CD4-positive, alpha-beta T cell (primary cell): ENCODE measurements at regions not wholly inside any gene's neighbourhood (a gene's known extent, or its start where the extent isn't known, plus 50 kb on each side); places are given as distances from the start of the nearest gene placed in this dataset.

Experiments
- ATAC-seq: fragments of 200-7000 bp; cut with Tn5 transposase; one replicate; pipeline ENCODE4 v1.10.0; 2022; ENCODE audit warnings: mild to moderate bottlenecking; ENCODE audit not compliant: poor library complexity
- CTCF ChIA-PET: fragments of 350-600 bp; sonication (Branson Sonifier 250); formaldehyde crosslinking; loops from one replicate; lab custom pipeline; 2021; ENCODE audit warnings: antibody characterized with exemption, inconsistent platforms; lab: Charles Lee
- POLR2A ChIA-PET: fragments of 350-600 bp; sonication (Branson Sonifier 250); formaldehyde crosslinking; loops from one replicate; lab custom pipeline; 2021; ENCODE audit warnings: antibody characterized with exemption, inconsistent platforms; lab: Charles Lee
- DNase-seq, 14 experiments: peaks; one replicate each; pipeline ENCODE4 v3.0.0-alpha.2; 2013 to 2020; ENCODE audit warnings: mixed read lengths in 2 of 14
- H3K27ac ChIP-seq, 2 donors: one replicate each; pipeline versions ENCODE4 v1.5.1 to v1.7.0; 2013; ENCODE audit warnings: low read length in 2 of 2, low read depth in 1 of 2, mild to moderate bottlenecking in 1 of 2
- H3K27me3 ChIP-seq, 2 experiments: 1 replicate in 1 of 2; 2 replicates in 1 of 2; pipeline versions ENCODE4 v1.6.1 to v1.7.0; 2013; ENCODE audit warnings: low read length in 2 of 2, control low read depth in 1 of 2, mild to moderate bottlenecking in 1 of 2, moderate library complexity in 1 of 2; ENCODE audit not compliant: insufficient read depth in 2 of 2, control insufficient read depth in 1 of 2
- H3K36me3 ChIP-seq: one replicate; pipeline ENCODE4 v1.6.1; 2013; ENCODE audit warnings: low read length, control low read depth; ENCODE audit not compliant: insufficient read depth
- H3K4me1 ChIP-seq: one replicate; pipeline ENCODE4 v1.6.1; 2013; ENCODE audit warnings: low read length, control low read depth; ENCODE audit not compliant: insufficient read depth
- H3K4me3 ChIP-seq: one replicate; pipeline ENCODE4 v1.5.1; 2013; ENCODE audit warnings: mild to moderate bottlenecking, low read length, moderate library complexity
- H3K9me3 ChIP-seq, 2 experiments: 1 replicate in 1 of 2; 2 replicates in 1 of 2; pipeline versions ENCODE4 v1.6.1 to v1.7.0; 2013; ENCODE audit warnings: low read length in 2 of 2, mild to moderate bottlenecking in 2 of 2, control low read depth in 1 of 2, moderate library complexity in 1 of 2; ENCODE audit not compliant: control insufficient read depth in 1 of 2, insufficient read depth in 1 of 2
- H3K27ac Mint-ChIP-seq: one replicate; pipeline ENCODE4 v1.8.0; 2020; ENCODE audit warnings: mixed read lengths
- H3K27me3 Mint-ChIP-seq: one replicate; pipeline ENCODE4 v1.8.0; 2021; ENCODE audit warnings: mixed read lengths
- H3K36me3 Mint-ChIP-seq: one replicate; pipeline ENCODE4 v1.8.0; 2021; ENCODE audit warnings: low read depth, mixed read lengths
- H3K4me1 Mint-ChIP-seq: one replicate; pipeline ENCODE4 v1.8.0; 2021; ENCODE audit warnings: low read depth, mixed read lengths
- H3K4me3 Mint-ChIP-seq: one replicate; pipeline ENCODE4 v1.8.0; 2020; ENCODE audit warnings: mild to moderate bottlenecking, mixed read lengths
- H3K9me3 Mint-ChIP-seq: one replicate; pipeline ENCODE4 v1.8.0; 2020; ENCODE audit warnings: mixed read lengths
- intact Hi-C, 2 experiments: fragments of 100-400 bp; cut with DNase I in 1 of 2; cut with micrococcal nuclease in 1 of 2; formaldehyde crosslinking; loops; one replicate each; pipeline versions ENCODE4 v1.15.1 to v1.9.0; 2023 to 2025; cut with DNase I, micrococcal nuclease
- TF ChIP-seq, protein P1 (sequence below): fragments of 200-600 bp; IDR thresholded peaks from one replicate; pipeline ENCODE4 v1.8.0; 2022; ENCODE audit warnings: antibody characterized with exemption, mild to moderate bottlenecking

GRCh38 chr2:186991766-186992417, 142.9 kb upstream of the ZSWIM2 start:
- Mint-ChIP-seq H3K36me3 (no peaks in the 10 kb centered on the region), H3K27ac (no peak overlapping the region)
- no peaks in the 10 kb centered on the region for H3K9me3 ChIP-seq

DNA sequence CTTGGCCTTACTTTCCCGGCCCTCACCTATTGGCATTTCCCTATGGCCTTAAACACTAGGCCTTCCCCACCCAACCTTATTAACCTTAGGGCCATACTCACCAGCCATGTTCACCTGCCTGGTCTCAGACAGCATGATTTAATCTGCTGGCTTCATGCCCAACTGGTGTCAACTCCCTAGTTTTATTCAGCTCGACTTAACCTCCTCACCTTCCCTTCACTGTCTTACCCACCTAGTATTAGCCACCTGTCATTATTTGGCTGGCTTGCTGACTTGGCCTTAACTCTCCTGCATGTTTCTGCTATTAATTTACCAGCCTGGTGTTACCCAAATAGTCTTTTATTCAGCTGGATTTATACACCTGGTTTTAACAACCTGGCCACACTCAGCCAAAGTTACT, 136.0 kb upstream of the ZSWIM2 start:
- Mint-ChIP-seq H3K27ac (no peak overlapping the region), H3K27me3 (no peaks in the 10 kb centered on the region), H3K9me3 (peaks cover 3% of the 10 kb centered on the region), H3K4me1 (no peaks in the 10 kb centered on the region), H3K4me3 (no peak overlapping the region), H3K36me3 (no peaks in the 10 kb centered on the region)
- POLR2A ChIA-PET, result no interaction called here
- Histone ChIP-seq H3K4me3 (no peak overlapping the region), H3K27me3 (no peaks in the 10 kb centered on the region), H3K27ac (no peak overlapping the region), H3K36me3 (no peaks in the 10 kb centered on the region), H3K9me3 (no peaks in the 10 kb centered on the region), H3K4me1 (no peaks in the 10 kb centered on the region)
- CTCF ChIA-PET, result no interaction called here
- intact Hi-C loops, result no loop called here
- ATAC-seq (no peak), DNase-seq (no peak)
- TF ChIP-seq, protein P1, sequence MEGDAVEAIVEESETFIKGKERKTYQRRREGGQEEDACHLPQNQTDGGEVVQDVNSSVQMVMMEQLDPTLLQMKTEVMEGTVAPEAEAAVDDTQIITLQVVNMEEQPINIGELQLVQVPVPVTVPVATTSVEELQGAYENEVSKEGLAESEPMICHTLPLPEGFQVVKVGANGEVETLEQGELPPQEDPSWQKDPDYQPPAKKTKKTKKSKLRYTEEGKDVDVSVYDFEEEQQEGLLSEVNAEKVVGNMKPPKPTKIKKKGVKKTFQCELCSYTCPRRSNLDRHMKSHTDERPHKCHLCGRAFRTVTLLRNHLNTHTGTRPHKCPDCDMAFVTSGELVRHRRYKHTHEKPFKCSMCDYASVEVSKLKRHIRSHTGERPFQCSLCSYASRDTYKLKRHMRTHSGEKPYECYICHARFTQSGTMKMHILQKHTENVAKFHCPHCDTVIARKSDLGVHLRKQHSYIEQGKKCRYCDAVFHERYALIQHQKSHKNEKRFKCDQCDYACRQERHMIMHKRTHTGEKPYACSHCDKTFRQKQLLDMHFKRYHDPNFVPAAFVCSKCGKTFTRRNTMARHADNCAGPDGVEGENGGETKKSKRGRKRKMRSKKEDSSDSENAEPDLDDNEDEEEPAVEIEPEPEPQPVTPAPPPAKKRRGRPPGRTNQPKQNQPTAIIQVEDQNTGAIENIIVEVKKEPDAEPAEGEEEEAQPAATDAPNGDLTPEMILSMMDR, result no peak

More at GRCh38 chr2:186991766-186992417, 142.9 kb upstream of the ZSWIM2 start:
- Histone ChIP-seq H3K27ac (no peak overlapping the region), H3K4me1 (no peaks in the 10 kb centered on the region), H3K4me3 (no peak overlapping the region), H3K27me3 (no peaks in the 10 kb centered on the region), H3K36me3 (no peaks in the 10 kb centered on the region)
- Mint-ChIP-seq H3K27me3 (no peaks in the 10 kb centered on the region), H3K4me1 (no peaks in the 10 kb centered on the region), H3K9me3 (peaks cover 3% of the 10 kb centered on the region), H3K4me3 (no peak overlapping the region)
- TF ChIP-seq, protein P1, result no peak
- CTCF ChIA-PET, result no interaction called here
- DNase-seq, result no peak
- POLR2A ChIA-PET, result no interaction called here
- ATAC-seq, result no peak
- intact Hi-C loops, result no loop called here

GRCh38 chr2:186984481-186984880, 135.5 kb upstream of the ZSWIM2 start:
- Mint-ChIP-seq H3K4me3 (no peak overlapping the region), H3K36me3 (no peaks in the 10 kb centered on the region), H3K27me3 (no peaks in the 10 kb centered on the region), H3K4me1 (no peaks in the 10 kb centered on the region), H3K9me3 (peaks cover 3% of the 10 kb centered on the region), H3K27ac (no peak overlapping the region)
- intact Hi-C loops, result no loop called here
- no peak for DNase-seq
- ChIA-PET CTCF (no interaction called here), POLR2A (no interaction called here)
- Histone ChIP-seq H3K4me1 (no peaks in the 10 kb centered on the region), H3K27ac (no peak overlapping the region), H3K4me3 (no peak overlapping the region), H3K36me3 (no peaks in the 10 kb centered on the region), H3K27me3 (no peaks in the 10 kb centered on the region), H3K9me3 (no peaks in the 10 kb centered on the region)
- ATAC-seq, result no peak
- TF ChIP-seq, protein P1, result no peak
